HCT116 (cell line): ENCODE measurements at regions not wholly inside any gene's neighbourhood (a gene's known extent, or its start where the extent isn't known, plus 50 kb on each side); places are given as distances from the start of the nearest gene placed in this dataset.
"Not testable (repeated sequence)": the region's sequence is repeated elsewhere in the genome, so short reads cannot be mapped to it uniquely, and the experiment has no call there.

Experiments
- ATAC-seq: fragments of 200-7000 bp; cut with Tn5 transposase; 2 replicates; pipeline ENCODE4 v1.9.1; 2020; ENCODE audit warnings: mild to moderate bottlenecking, moderate library complexity
- BruUV-seq: library from RNA; stranded (reverse); fragments of 400-500 nt; replicated peaks from 2 replicates; lab custom pipeline; 2021; lab: Mats Ljungman, UMichigan
- CTCF ChIA-PET: fragments of 300-600 bp; sonication (Branson Sonifier 250); formaldehyde crosslinking; loops from one replicate; lab custom pipeline; 2021; ENCODE audit warnings: antibody characterized with exemption; lab: Charles Lee
- POLR2A ChIA-PET: fragments of 300-600, 350-600 bp; sonication (Branson Sonifier 250); formaldehyde crosslinking; loops from one replicate; lab custom pipeline; 2021; ENCODE audit warnings: antibody characterized with exemption; lab: Charles Lee
- RAD21 ChIA-PET, 2 experiments: fragments of 300-600 bp; sonication (Branson Sonifier 250); formaldehyde crosslinking; loops; one replicate each; lab custom pipeline; 2023; ENCODE audit warnings: low total read pairs in 2 of 2; ENCODE audit not compliant: uncharacterized antibody in 2 of 2, unreplicated experiment in 2 of 2, low non-redundant PET in 1 of 2; lab: Charles Lee
- DNase-seq: peaks from one replicate; pipeline ENCODE4 v3.0.0-alpha.2; 2010; ENCODE audit warnings: low read depth, low spot score
- H2AFZ ChIP-seq: fragments of 200-600 bp; shearing (Covaris generic), sonication (generic); 2 replicates; pipeline ENCODE4 v1.6.1; 2017; ENCODE audit warnings: low read depth, mixed run types, mixed read lengths, antibody characterized with exemption, low read length; ENCODE audit not compliant: poor library complexity, severe bottlenecking
- H3K27ac ChIP-seq: 2 replicates; pipeline ENCODE4 v1.5.1; 2012; ENCODE audit warnings: low read depth, low read length
- H3K27me3 ChIP-seq: fragments of 200-600 bp; sonication (generic); 2 replicates; pipeline ENCODE4 v1.6.1; 2016; ENCODE audit warnings: mixed run types, low read length, mixed read lengths; ENCODE audit not compliant: insufficient read depth
- H3K36me3 ChIP-seq, 2 experiments: fragments of 200-500 bp in 1 of 2; fragments of 200-600 bp in 1 of 2; sonication (Bioruptor generic) in 1 of 2; sonication (generic) in 1 of 2; 2 replicates each; pipeline versions ENCODE4 v1.5.1 to v1.6.1; 2014 to 2016; ENCODE audit warnings: low read length in 2 of 2, inconsistent platforms in 1 of 2, mixed read lengths in 1 of 2, mixed run types in 1 of 2; ENCODE audit not compliant: insufficient read depth in 2 of 2, control insufficient read depth in 1 of 2
- H3K4me1 ChIP-seq, 2 experiments: fragments of 200-600 bp in 1 of 2; sonication (generic) in 1 of 2; 2 replicates each; pipeline versions ENCODE4 v1.5.1 to v1.6.1; 2012 to 2017; ENCODE audit warnings: low read length in 2 of 2, inconsistent platforms in 1 of 2, mild to moderate bottlenecking in 1 of 2, mixed read lengths in 1 of 2, mixed run types in 1 of 2, moderate library complexity in 1 of 2; ENCODE audit not compliant: insufficient read depth in 2 of 2, control insufficient read depth in 1 of 2
- H3K4me2 ChIP-seq: fragments of 200-600 bp; sonication (generic); 2 replicates; pipeline ENCODE4 v1.6.1; 2017; ENCODE audit warnings: mixed run types, low read length, mixed read lengths
- H3K4me3 ChIP-seq, 2 experiments: fragments of 200-600 bp in 1 of 2; sonication (generic) in 1 of 2; replicated peaks in 1 of 2; 2 replicates each; pipeline ENCODE4 v1.5.1; 2011 to 2016; ENCODE audit warnings: low read length in 2 of 2, control low read depth in 1 of 2, low read depth in 1 of 2, mild to moderate bottlenecking in 1 of 2, mixed read lengths in 1 of 2, mixed run types in 1 of 2
- H3K79me2 ChIP-seq: fragments of 200-600 bp; sonication (generic); 2 replicates; pipeline ENCODE4 v1.6.1; 2017; ENCODE audit warnings: mild to moderate bottlenecking, mixed run types, low read length, moderate library complexity, mixed read lengths; ENCODE audit not compliant: insufficient read depth
- H3K9ac ChIP-seq: fragments of 200-600 bp; sonication (generic); 2 replicates; pipeline ENCODE4 v1.6.1; 2016; ENCODE audit warnings: low read length, mixed read lengths
- H3K9me2 ChIP-seq: fragments of 200-600 bp; sonication (generic), shearing (Covaris generic); 2 replicates; pipeline ENCODE4 v1.6.1; 2017; ENCODE audit warnings: mixed run types, mild to moderate bottlenecking, moderate library complexity; ENCODE audit not compliant: insufficient read depth
- H3K9me3 ChIP-seq, 2 experiments: fragments of 200-500 bp in 1 of 2; fragments of 200-600 bp in 1 of 2; sonication (Bioruptor generic) in 1 of 2; sonication (generic) in 1 of 2; 2 replicates each; pipeline ENCODE4 v1.6.1; 2014 to 2017; ENCODE audit warnings: low read length in 2 of 2, mixed read lengths in 2 of 2, inconsistent platforms in 1 of 2, low read depth in 1 of 2, mild to moderate bottlenecking in 1 of 2, mixed run types in 1 of 2, moderate library complexity in 1 of 2; ENCODE audit not compliant: control insufficient read depth in 1 of 2, insufficient read depth in 1 of 2
- H4K20me1 ChIP-seq: fragments of 200-600 bp; sonication (generic), shearing (Covaris generic); 2 replicates; pipeline ENCODE4 v1.6.1; 2017; ENCODE audit warnings: mixed run types, mild to moderate bottlenecking, moderate library complexity; ENCODE audit not compliant: insufficient read depth
- ATF3 ChIP-seq: IDR thresholded peaks from 2 replicates; pipeline ENCODE4 v1.6.1; 2012
- ELF1 ChIP-seq: IDR thresholded peaks from 2 replicates; pipeline ENCODE4 v1.6.1; 2012; ENCODE audit warnings: low read depth, borderline replicate concordance
- MAX ChIP-seq: IDR thresholded peaks from 2 replicates; pipeline ENCODE4 v1.6.1; 2012
- REST ChIP-seq: IDR thresholded peaks from 2 replicates; pipeline ENCODE4 v1.6.1; 2012; ENCODE audit warnings: low read depth
- YY1 ChIP-seq: IDR thresholded peaks from 2 replicates; pipeline ENCODE4 v1.6.1; 2011; ENCODE audit warnings: low read length, low read depth, moderate library complexity, mild to moderate bottlenecking; ENCODE audit not compliant: insufficient replicate concordance; ENCODE audit errors: extremely low read depth
- ZFX ChIP-seq: fragments of 450-650 bp; IDR thresholded peaks from 2 replicates; pipeline ENCODE4 v1.6.1; 2017
- intact Hi-C: fragments of 100-400 bp; cut with micrococcal nuclease; formaldehyde crosslinking; loops from 2 replicates; pipeline ENCODE4 v1.10.0; 2022

- no TSS peak for BruUV-seq
- ATAC-seq, result no peak
- RAD21 ChIA-PET, result no interaction called here
- TF ChIP-seq MAX (no peak), YY1 (no peak), ZFX (no peak), ATF3 (no peak), ELF1 (no peak), REST (no peak)
- TF ChIP-seq, all 23 proteins: peak for 0
- no peaks in the 10 kb centered on the region for H3K4me1 ChIP-seq
- ChIA-PET POLR2A (no interaction called here), CTCF (no interaction called here)
- H3K4me3 ChIP-seq, result no peak overlapping the region
- no peak overlapping the region for H2AFZ ChIP-seq
- no peak overlapping the region for H3K27ac ChIP-seq
- no peaks in the 10 kb centered on the region for H3K9me2 ChIP-seq
- H3K4me2 ChIP-seq, result no peak overlapping the region
- no peak overlapping the region for H3K9ac ChIP-seq
- no peak for DNase-seq
- H3K27me3 ChIP-seq, result no peaks in the 10 kb centered on the region
- H3K36me3 ChIP-seq, result no peaks in the 10 kb centered on the region
- intact Hi-C loops, result no loop called here
- H4K20me1 ChIP-seq, result no peaks in the 10 kb centered on the region
- H3K9me3 ChIP-seq, result no peaks in the 10 kb centered on the region
- H3K79me2 ChIP-seq, result no peaks in the 10 kb centered on the region
These were observed 539.6 kb upstream of the CADM1 start for GRCh38 chr11:116043857-116044256.

GRCh38 chr11:116043059-116043458 lies 538.8 kb upstream of the CADM1 start:
- H3K27ac ChIP-seq, POLR2A ChIA-PET, H3K4me2 ChIP-seq, RAD21 ChIA-PET, DNase-seq, H3K27me3 ChIP-seq, H2AFZ ChIP-seq, H3K4me1 ChIP-seq, H3K4me3 ChIP-seq, H3K9me2 ChIP-seq, intact Hi-C loops, H3K9ac ChIP-seq, H3K79me2 ChIP-seq, H4K20me1 ChIP-seq, H3K36me3 ChIP-seq, ATAC-seq, BruUV-seq, CTCF ChIA-PET, H3K9me3 ChIP-seq: not testable (repeated sequence)
